GM23248 (cell line): ENCODE measurements at regions not wholly inside any gene's neighbourhood (a gene's known extent, or its start where the extent isn't known, plus 50 kb on each side); places are given as distances from the start of the nearest gene placed in this dataset.
"Not testable (repeated sequence)": the region's sequence is repeated elsewhere in the genome, so short reads cannot be mapped to it uniquely, and the experiment has no call there.

Experiments used
- EZH2 ChIP-seq: fragments of 200-600 bp; sonication (generic); IDR thresholded peaks from 2 replicates; pipeline ENCODE4 v1.6.1; 2018; ENCODE audit warnings: antibody characterized with exemption, mild to moderate bottlenecking; ENCODE audit not compliant: insufficient read depth, poor library complexity, severe bottlenecking
- EZH2phosphoT487 ChIP-seq: fragments of 200-600 bp; sonication (generic); IDR thresholded peaks from 2 replicates; pipeline ENCODE4 v1.6.1; 2018; ENCODE audit warnings: antibody characterized with exemption, moderate library complexity, mild to moderate bottlenecking, low read depth; ENCODE audit not compliant: insufficient read depth

- TF ChIP-seq EZH2, EZH2phosphoT487: not testable (repeated sequence)
Measured at GRCh38 chr1:804378-805115, 118.1 kb upstream of the OR4F16 start.
